ENCODE measurements at regions not wholly inside any gene's neighbourhood (a gene's known extent, or its start where the extent isn't known, plus 50 kb on each side); places are given as distances from the start of the nearest gene placed in this dataset.

DNA sequence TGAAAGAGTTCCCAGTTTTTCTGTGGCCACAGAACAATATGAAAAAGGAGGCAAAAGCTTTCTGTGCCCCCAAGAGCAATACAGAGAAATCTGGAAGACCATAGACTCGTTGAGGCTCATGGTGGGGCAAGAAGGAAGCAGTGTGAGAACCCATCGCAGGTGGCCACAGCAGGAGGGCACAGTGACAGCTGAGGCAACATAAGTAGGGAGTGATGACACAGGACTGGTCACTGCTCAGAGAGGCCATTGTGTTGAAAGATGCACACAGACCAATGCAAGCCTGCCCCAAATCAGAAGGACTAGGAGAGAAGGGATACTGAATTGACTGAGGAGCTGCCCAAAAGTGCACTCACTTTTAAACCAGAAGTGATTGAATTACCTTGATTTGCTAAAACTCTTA, 483.6 kb downstream of the EPHA4 start:
- peaks cover 4% of the 10 kb centered on the region for H3K9me3 Mint-ChIP-seq (ENCODE audit: unreplicated experiment)
- no peaks in the 10 kb centered on the region for H3K36me3 Mint-ChIP-seq (ENCODE audit: unreplicated experiment)
- no peaks in the 10 kb centered on the region for H3K27me3 Mint-ChIP-seq (ENCODE audit: unreplicated experiment)
- no peak overlapping the region for H3K27ac Mint-ChIP-seq (ENCODE audit: unreplicated experiment)
- H3K4me1 Mint-ChIP-seq (ENCODE audit: low read depth, unreplicated experiment), result peaks cover 7% of the 10 kb centered on the region
- H3K4me3 Mint-ChIP-seq (ENCODE audit: unreplicated experiment), result no peak overlapping the region
- DNase-seq, result no peak
- no peak for TF ChIP-seq CTCF (IDR thresholded peaks at IDR 0.05; ENCODE audit: partially characterized antibody, unreplicated experiment)

GRCh38 chr2:221095356-221095755, 476.7 kb downstream of the EPHA4 start:
- no peaks in the 10 kb centered on the region for H3K4me1 Mint-ChIP-seq (ENCODE audit: low read depth, unreplicated experiment)
- no peak overlapping the region for H3K4me3 Mint-ChIP-seq (ENCODE audit: unreplicated experiment)
- no peaks in the 10 kb centered on the region for H3K36me3 Mint-ChIP-seq (ENCODE audit: unreplicated experiment)
- no peaks in the 10 kb centered on the region for H3K27me3 Mint-ChIP-seq (ENCODE audit: unreplicated experiment)
- H3K9me3 Mint-ChIP-seq (ENCODE audit: unreplicated experiment), result no peaks in the 10 kb centered on the region
- DNase-seq, result no peak
- H3K27ac Mint-ChIP-seq (ENCODE audit: unreplicated experiment), result no peak overlapping the region
- no peak for TF ChIP-seq CTCF (IDR thresholded peaks at IDR 0.05; ENCODE audit: partially characterized antibody, unreplicated experiment)

DNA sequence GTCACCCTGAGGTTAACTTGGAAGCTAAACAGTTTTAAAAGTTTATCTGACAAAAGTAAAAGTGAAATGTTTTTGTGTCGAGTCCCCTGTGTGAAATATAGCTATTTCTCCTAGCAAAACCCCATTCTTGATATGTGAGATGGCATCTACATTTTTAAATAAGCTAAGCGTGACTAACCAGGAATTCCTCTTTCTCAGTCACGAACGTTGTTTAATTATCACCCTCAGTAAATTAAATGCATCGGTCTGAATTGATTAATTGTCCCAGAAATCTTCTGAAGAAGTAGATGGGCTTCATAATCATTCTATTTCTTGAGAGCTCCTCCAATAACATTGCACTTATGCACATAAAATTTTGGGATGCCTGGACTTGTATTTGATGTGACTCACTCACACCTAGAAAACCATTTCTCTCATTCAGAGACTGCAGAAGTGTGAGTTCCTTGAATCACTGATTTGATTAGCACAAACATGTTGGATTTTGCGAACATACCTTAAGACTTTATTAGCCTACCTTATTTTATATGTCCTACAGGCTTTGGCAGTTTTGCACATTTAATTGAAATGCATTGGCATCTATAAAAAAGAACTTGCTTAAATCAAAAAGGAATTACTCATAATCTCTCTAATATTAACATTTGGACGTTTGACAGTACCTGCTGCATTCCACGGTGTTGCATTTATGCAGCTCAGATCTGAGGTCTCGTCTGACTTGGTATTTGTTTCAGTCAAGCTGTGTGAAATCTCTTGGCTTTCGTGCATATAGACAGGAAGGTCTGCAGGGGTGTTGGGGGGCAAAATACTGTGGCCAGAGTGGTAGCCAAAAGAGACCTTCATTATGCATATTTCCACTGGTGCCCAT, 475.2 kb downstream of the EPHA4 start:
- no peak for TF ChIP-seq CTCF (IDR thresholded peaks at IDR 0.05; ENCODE audit: partially characterized antibody, unreplicated experiment)
- no peak for DNase-seq
- Mint-ChIP-seq H3K4me1 (ENCODE audit: low read depth, unreplicated experiment) (no peaks in the 10 kb centered on the region), H3K27me3 (ENCODE audit: unreplicated experiment) (no peaks in the 10 kb centered on the region), H3K27ac (ENCODE audit: unreplicated experiment) (no peak overlapping the region), H3K4me3 (ENCODE audit: unreplicated experiment) (no peak overlapping the region), H3K36me3 (ENCODE audit: unreplicated experiment) (no peaks in the 10 kb centered on the region), H3K9me3 (ENCODE audit: unreplicated experiment) (no peaks in the 10 kb centered on the region)

GRCh38 chr2:221097568-221097915, 474.6 kb downstream of the EPHA4 start:
- H3K9me3 Mint-ChIP-seq (ENCODE audit: unreplicated experiment), result no peaks in the 10 kb centered on the region
- TF ChIP-seq CTCF (IDR thresholded peaks at IDR 0.05; ENCODE audit: partially characterized antibody, unreplicated experiment), result no peak
- H3K4me1 Mint-ChIP-seq (ENCODE audit: low read depth, unreplicated experiment), result no peaks in the 10 kb centered on the region

DNA sequence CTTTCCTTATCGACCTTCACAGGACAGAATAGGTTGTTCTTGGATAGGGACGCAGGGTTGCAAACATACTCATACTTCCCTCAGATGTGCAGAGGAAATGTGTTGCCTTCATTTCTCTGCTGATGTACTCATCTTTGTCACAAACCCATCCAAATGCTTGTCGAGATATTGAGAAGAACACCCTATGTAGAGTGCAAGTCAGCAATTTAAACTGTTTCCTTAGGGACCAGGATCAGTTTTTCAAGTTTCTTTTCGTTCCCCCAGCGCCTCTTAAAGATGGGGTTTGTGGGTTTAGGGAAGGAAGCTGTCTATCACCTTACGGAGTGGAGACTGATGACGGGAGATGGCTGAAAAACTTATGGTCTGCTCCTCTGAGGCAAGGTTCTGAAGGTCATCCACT, 474.2 kb downstream of the EPHA4 start:
- Mint-ChIP-seq H3K4me3 (ENCODE audit: unreplicated experiment) (no peak overlapping the region), H3K27ac (ENCODE audit: unreplicated experiment) (no peak overlapping the region), H3K4me1 (ENCODE audit: low read depth, unreplicated experiment) (no peaks in the 10 kb centered on the region), H3K27me3 (ENCODE audit: unreplicated experiment) (no peaks in the 10 kb centered on the region), H3K36me3 (ENCODE audit: unreplicated experiment) (no peaks in the 10 kb centered on the region), H3K9me3 (ENCODE audit: unreplicated experiment) (no peaks in the 10 kb centered on the region)
- TF ChIP-seq CTCF (IDR thresholded peaks at IDR 0.05; ENCODE audit: partially characterized antibody, unreplicated experiment), result no peak
- no peak for DNase-seq

More at GRCh38 chr2:221097568-221097915, 474.6 kb downstream of the EPHA4 start:
- no peaks in the 10 kb centered on the region for H3K27me3 Mint-ChIP-seq (ENCODE audit: unreplicated experiment)
- no peak for DNase-seq
- no peaks in the 10 kb centered on the region for H3K36me3 Mint-ChIP-seq (ENCODE audit: unreplicated experiment)
- no peak overlapping the region for H3K27ac Mint-ChIP-seq (ENCODE audit: unreplicated experiment)
- H3K4me3 Mint-ChIP-seq (ENCODE audit: unreplicated experiment), result no peak overlapping the region
